Ecto neural progenitor cell (in vitro differentiated cells): ENCODE measurements at regions not wholly inside any gene's neighbourhood (a gene's known extent, or its start where the extent isn't known, plus 50 kb on each side); places are given as distances from the start of the nearest gene placed in this dataset.
"Not testable (repeated sequence)": the region's sequence is repeated elsewhere in the genome, so short reads cannot be mapped to it uniquely, and the experiment has no call there.

Experiments
- DNase-seq: peaks from one replicate; pipeline ENCODE4 v3.0.0-alpha.2; 2018; ENCODE audit warnings: low spot score

DNA sequence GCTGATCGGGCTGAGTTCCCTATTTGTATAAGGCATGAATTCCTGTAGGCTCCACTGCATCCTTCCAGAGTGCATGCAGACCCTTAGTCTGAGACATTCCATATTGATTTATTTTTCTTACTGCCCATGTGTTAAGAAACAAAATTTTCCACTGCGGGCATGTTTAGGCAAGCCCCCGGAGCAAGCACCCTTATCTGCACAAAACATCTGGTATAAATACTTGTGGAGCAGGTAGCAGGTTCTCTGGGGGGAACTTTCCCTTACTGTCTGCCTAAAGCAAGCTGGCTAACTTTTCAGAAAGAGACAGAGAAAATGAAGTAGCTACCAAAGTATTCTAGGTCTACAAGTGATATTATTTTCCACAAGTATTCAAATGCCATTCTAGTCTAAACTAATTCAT is 1338.5 kb upstream of the PCDH10 start:
- DNase-seq, result not testable (repeated sequence)
